SK-N-MC (cell line): ENCODE measurements at regions not wholly inside any gene's neighbourhood (a gene's known extent, or its start where the extent isn't known, plus 50 kb on each side); places are given as distances from the start of the nearest gene placed in this dataset.

Experiments used
- EZH2 ChIP-seq: fragments of 200-600 bp; sonication (generic); IDR thresholded peaks from one replicate; pipeline ENCODE4 v1.6.1; 2017; ENCODE audit warnings: antibody characterized with exemption
- FOXP2 ChIP-seq: optimal IDR thresholded peaks from 2 replicates; pipeline ENCODE3; 2011; ENCODE audit warnings: mild to moderate bottlenecking, moderate library complexity; ENCODE audit not compliant: insufficient read depth; ENCODE audit errors: extremely low read length, control extremely low read depth
- POLR2AphosphoS5 ChIP-seq: IDR thresholded peaks from 2 replicates; pipeline ENCODE4 v1.6.1; 2012; ENCODE audit warnings: mild to moderate bottlenecking, low read depth, low read length, borderline replicate concordance

GRCh38 chr18:38789141-38789540, 1223.5 kb upstream of the CELF4 start:
- no peak for TF ChIP-seq EZH2
- TF ChIP-seq POLR2AphosphoS5: no peak
- TF ChIP-seq FOXP2: no peak
